MCF 10A (cell line): ENCODE measurements at regions not wholly inside any gene's neighbourhood (a gene's known extent, or its start where the extent isn't known, plus 50 kb on each side); places are given as distances from the start of the nearest gene placed in this dataset.
A peak's percentile ranks its signal among the peaks of the same experiment; 100 is the strongest.

ENCODE experiments used
- BruUV-seq: library from RNA; stranded (reverse); fragments of 400-500 nt; replicated peaks from 2 replicates; lab custom pipeline; 2021; lab: Mats Ljungman, UMichigan
- CTCF ChIA-PET: fragments of 300-600 bp; sonication (Branson Sonifier 250); formaldehyde crosslinking; extraction: SDS; loops from one replicate; lab custom pipeline; 2021; ENCODE audit warnings: antibody characterized with exemption, inconsistent platforms; lab: Yijun Ruan, JAX
- POLR2A ChIA-PET: fragments of 300-600, 350-650 bp; sonication (Branson Sonifier 250); formaldehyde crosslinking; extraction: SDS; loops from one replicate; lab custom pipeline; 2020; ENCODE audit warnings: antibody characterized with exemption, inconsistent platforms; lab: Yijun Ruan, JAX
- DNase-seq: peaks from one replicate; pipeline ENCODE4 v3.0.0-alpha.2; 2018; ENCODE audit not compliant: unreplicated experiment
- H3K27ac Mint-ChIP-seq: one replicate; pipeline ENCODE4 v1.8.0; 2022; ENCODE audit warnings: mild to moderate bottlenecking, low read depth, mixed read lengths; ENCODE audit not compliant: unreplicated experiment
- H3K27me3 Mint-ChIP-seq: one replicate; pipeline ENCODE4 v1.8.0; 2022; ENCODE audit warnings: mixed read lengths; ENCODE audit not compliant: insufficient read depth, unreplicated experiment
- H3K36me3 Mint-ChIP-seq: one replicate; pipeline ENCODE4 v1.8.0; 2022; ENCODE audit warnings: mild to moderate bottlenecking, moderate library complexity, mixed read lengths; ENCODE audit not compliant: insufficient read depth, unreplicated experiment
- H3K4me1 Mint-ChIP-seq: one replicate; pipeline ENCODE4 v1.8.0; 2022; ENCODE audit warnings: mixed read lengths; ENCODE audit not compliant: insufficient read depth, unreplicated experiment
- H3K4me3 Mint-ChIP-seq: one replicate; pipeline ENCODE4 v1.8.0; 2022; ENCODE audit warnings: mild to moderate bottlenecking, moderate library complexity, mixed read lengths; ENCODE audit not compliant: unreplicated experiment
- H3K9me3 Mint-ChIP-seq: one replicate; pipeline ENCODE4 v1.8.0; 2022; ENCODE audit warnings: mixed read lengths; ENCODE audit not compliant: unreplicated experiment
- intact Hi-C: fragments of 100-400 bp; cut with micrococcal nuclease; formaldehyde crosslinking; loops from 2 replicates; pipeline ENCODE4 v1.14.1; 2022
- TF ChIP-seq, protein P1 (sequence below): fragments of 200-600 bp; IDR thresholded peaks from one replicate; pipeline ENCODE4 v1.8.0; 2022; ENCODE audit warnings: antibody characterized with exemption, mild to moderate bottlenecking; ENCODE audit not compliant: unreplicated experiment

DNA sequence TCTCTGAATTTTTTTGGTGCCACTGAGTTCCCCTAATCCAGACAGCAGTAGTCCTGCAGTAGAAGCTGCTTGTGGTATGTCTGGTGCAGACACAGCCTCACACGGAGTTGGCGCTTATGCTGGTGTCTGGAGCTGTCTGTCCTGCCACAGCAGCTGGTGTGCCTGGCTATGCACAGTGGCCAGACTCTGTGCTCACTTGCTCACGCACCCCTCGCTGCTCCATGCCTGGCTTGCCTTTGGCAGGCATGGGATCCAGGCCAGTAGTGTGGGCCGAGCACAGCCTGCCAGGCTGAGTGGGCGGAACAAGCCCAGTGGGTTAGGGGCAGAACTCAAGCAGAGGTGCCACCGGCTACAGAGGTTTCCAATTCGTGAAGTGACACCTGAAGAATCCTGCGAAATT is 845.9 kb upstream of the PCDH9 start:
- TF ChIP-seq, protein P1, sequence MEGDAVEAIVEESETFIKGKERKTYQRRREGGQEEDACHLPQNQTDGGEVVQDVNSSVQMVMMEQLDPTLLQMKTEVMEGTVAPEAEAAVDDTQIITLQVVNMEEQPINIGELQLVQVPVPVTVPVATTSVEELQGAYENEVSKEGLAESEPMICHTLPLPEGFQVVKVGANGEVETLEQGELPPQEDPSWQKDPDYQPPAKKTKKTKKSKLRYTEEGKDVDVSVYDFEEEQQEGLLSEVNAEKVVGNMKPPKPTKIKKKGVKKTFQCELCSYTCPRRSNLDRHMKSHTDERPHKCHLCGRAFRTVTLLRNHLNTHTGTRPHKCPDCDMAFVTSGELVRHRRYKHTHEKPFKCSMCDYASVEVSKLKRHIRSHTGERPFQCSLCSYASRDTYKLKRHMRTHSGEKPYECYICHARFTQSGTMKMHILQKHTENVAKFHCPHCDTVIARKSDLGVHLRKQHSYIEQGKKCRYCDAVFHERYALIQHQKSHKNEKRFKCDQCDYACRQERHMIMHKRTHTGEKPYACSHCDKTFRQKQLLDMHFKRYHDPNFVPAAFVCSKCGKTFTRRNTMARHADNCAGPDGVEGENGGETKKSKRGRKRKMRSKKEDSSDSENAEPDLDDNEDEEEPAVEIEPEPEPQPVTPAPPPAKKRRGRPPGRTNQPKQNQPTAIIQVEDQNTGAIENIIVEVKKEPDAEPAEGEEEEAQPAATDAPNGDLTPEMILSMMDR: no peak
- H3K4me3 Mint-ChIP-seq: no peak overlapping the region
- intact Hi-C loops: no loop called here
- ChIA-PET POLR2A (no interaction called here), CTCF (interaction anchor here (0.6 to 0.8 kb wide), 2 partner anchors 9 to 174 kb away, joined by 3 read pairs; no protein-coding TSS in a partner anchor)
- no peaks in the 10 kb centered on the region for H3K9me3 Mint-ChIP-seq
- BruUV-seq: no TSS peak
- DNase-seq: no peak
- no peaks in the 10 kb centered on the region for H3K36me3 Mint-ChIP-seq
- peaks cover 16% of the 10 kb centered on the region for H3K4me1 Mint-ChIP-seq
- no peak overlapping the region for H3K27ac Mint-ChIP-seq
- H3K27me3 Mint-ChIP-seq: no peaks in the 10 kb centered on the region

DNA sequence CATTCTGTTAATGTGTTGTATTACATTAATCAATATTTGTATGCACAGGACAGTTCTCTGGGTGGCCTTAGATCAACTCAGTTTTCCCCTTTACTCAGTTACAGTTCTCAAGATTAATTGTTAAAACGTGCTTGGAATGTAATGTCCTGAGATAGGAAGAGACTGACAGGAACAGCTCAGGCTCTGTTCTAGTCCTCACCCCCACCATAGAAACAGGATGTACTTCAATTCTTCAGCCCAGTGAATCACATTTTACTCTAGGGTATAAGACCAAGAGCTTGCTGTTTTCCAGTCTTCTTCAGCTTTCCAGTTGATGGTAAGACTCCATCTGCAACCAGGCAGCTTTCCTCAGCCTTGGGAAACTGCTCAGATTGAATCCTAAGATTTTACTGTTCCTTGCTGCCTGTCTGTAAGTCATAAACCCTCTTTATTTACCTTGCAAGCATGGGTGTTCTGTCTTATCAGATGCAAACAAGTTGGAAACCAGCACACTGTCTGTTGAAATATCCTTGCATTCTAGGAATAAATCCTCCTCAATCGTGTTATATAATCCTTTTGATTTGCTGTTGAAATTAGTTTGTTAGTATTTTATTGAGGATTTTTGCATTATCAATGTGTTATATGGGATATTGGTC is 836.9 kb upstream of the PCDH9 start:
- Mint-ChIP-seq H3K27ac (no peak overlapping the region), H3K4me3 (no peak overlapping the region)

DNA sequence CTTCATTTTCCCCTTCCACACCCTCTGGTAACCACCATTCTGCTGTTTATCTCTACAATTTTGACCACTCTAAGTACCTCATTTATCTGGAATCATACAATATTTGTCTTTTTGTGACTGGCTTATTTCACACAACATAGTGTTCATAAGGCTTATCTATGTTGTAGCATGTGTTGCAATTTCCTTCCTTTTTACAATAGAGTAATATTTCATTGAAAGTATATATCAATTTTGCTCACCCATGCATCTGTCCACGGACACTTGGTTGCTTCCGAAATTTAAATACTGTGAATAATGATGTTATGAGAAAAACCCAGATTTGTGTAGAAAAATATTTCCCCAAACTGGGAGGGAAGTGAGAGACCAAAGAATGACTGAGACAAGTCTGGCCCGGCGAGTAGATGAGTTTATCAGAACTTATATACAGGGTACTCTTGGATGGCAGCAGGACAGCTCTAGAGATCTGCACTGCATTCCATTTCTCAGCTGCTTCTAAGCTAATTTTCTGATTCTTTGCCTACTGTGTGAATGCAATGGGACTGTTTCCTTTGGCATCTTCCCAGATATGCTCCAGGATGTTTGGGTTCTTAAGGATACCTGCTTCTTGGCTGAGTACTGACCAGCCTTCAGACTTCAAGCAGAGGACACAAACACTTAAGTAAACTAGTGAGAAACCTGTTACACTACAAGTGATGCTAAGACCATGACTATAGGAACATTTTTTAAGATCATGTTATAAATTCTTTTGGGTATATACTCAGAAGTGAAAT is 834.0 kb upstream of the PCDH9 start:
- BruUV-seq: no TSS peak
- intact Hi-C loops: no loop called here
- POLR2A ChIA-PET: no interaction called here

More for the DNA sequence above, 836.9 kb upstream of the PCDH9 start:
- Mint-ChIP-seq H3K4me1 (no peaks in the 10 kb centered on the region), H3K36me3 (no peaks in the 10 kb centered on the region), H3K9me3 (no peaks in the 10 kb centered on the region), H3K27me3 (no peaks in the 10 kb centered on the region)
- DNase-seq: no peak
- intact Hi-C loops: no loop called here
- BruUV-seq: no TSS peak
- CTCF ChIA-PET: interaction anchor here (0.7 to 0.8 kb wide), 2 partner anchors 9 to 761 kb away, joined by 3 read pairs; no protein-coding TSS in a partner anchor
- TF ChIP-seq, protein P1: no peak
- POLR2A ChIA-PET: interaction anchor here (1.3 kb wide), 1 partner anchor 10 kb away, joined by 3 read pairs; no protein-coding TSS in a partner anchor

DNA sequence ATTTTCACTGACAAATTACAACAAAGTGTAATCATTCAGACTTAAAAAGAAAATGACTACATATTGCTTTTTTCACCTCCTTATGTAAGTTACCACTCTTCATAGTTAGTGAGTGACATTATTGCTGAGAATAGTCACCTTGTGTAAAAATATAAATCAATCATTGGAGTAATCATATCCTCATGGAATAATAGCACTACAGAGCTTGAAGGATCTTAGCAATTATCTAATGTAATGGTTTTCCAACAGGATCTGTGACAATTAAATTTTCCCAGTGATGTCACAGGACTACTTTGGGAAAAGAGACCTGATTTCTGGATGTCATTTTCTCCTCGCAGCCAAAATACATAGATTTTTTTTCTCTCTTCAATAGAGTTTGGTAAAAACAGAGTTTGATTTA is 833.0 kb upstream of the PCDH9 start:
- TF ChIP-seq, protein P1: no peak
- Mint-ChIP-seq H3K9me3 (no peaks in the 10 kb centered on the region), H3K36me3 (no peaks in the 10 kb centered on the region), H3K4me1 (peaks cover 2% of the 10 kb centered on the region), H3K27me3 (no peaks in the 10 kb centered on the region), H3K4me3 (no peak overlapping the region), H3K27ac (no peak overlapping the region)
- no peak for DNase-seq
- POLR2A ChIA-PET: no interaction called here
- CTCF ChIA-PET: no interaction called here
- no TSS peak for BruUV-seq
- intact Hi-C loops: no loop called here

More for the DNA sequence above, 834.0 kb upstream of the PCDH9 start:
- H3K27me3 Mint-ChIP-seq: no peaks in the 10 kb centered on the region
- H3K9me3 Mint-ChIP-seq: no peaks in the 10 kb centered on the region
- no peaks in the 10 kb centered on the region for H3K36me3 Mint-ChIP-seq
- peak; percentile 67 for DNase-seq
- no peak overlapping the region for H3K4me3 Mint-ChIP-seq
- CTCF ChIA-PET: no interaction called here
- H3K27ac Mint-ChIP-seq: no peak overlapping the region
- TF ChIP-seq, protein P1: no peak
- H3K4me1 Mint-ChIP-seq: no peaks in the 10 kb centered on the region
